ENCODE measurements at regions not wholly inside any gene's neighbourhood (a gene's known extent, or its start where the extent isn't known, plus 50 kb on each side); places are given as distances from the start of the nearest gene placed in this dataset.
"Not testable (repeated sequence)": the region's sequence is repeated elsewhere in the genome, so short reads cannot be mapped to it uniquely, and the experiment has no call there.

- H2BK120ac ChIP-seq (ENCODE audit: low read depth, low read length); H2AK5ac ChIP-seq (ENCODE audit: low read length, severe bottlenecking); H4K91ac ChIP-seq (ENCODE audit: low read length); H3K36me3 ChIP-seq (ENCODE audit: control insufficient read depth in 1 of 2, insufficient read depth in 2 of 2, low read depth in 1 of 2, low read length in 2 of 2); H3K14ac ChIP-seq (ENCODE audit: low read length in 2 of 2); H3K23ac ChIP-seq (ENCODE audit: low read length in 2 of 2); H3K9me3 ChIP-seq (ENCODE audit: control insufficient read depth, low read length); H3K4me3 ChIP-seq (ENCODE audit: insufficient read depth in 1 of 2, low read depth in 1 of 2, low read length in 2 of 2); H2BK12ac ChIP-seq (ENCODE audit: low read length in 2 of 2); H2BK15ac ChIP-seq (ENCODE audit: low read depth, poor library complexity, severe bottlenecking); DNase-seq; H3K4ac ChIP-seq (ENCODE audit: low read depth in 1 of 2, low read length in 2 of 2); H3K9ac ChIP-seq (ENCODE audit: low read length); H3K4me2 ChIP-seq (ENCODE audit: low read length, poor library complexity, severe bottlenecking); H3K18ac ChIP-seq (ENCODE audit: low read depth in 1 of 2, low read length in 2 of 2); H4K8ac ChIP-seq (ENCODE audit: low read length); H2BK5ac ChIP-seq (ENCODE audit: low read depth, low read length, poor library complexity, severe bottlenecking); H3K4me1 ChIP-seq (ENCODE audit: control insufficient read depth, insufficient read depth, low read depth, low read length); H3K27me3 ChIP-seq (ENCODE audit: control insufficient read depth in 1 of 2, insufficient read depth in 1 of 2, low read length in 2 of 2); H2AFZ ChIP-seq (ENCODE audit: low read depth, low read length); H3K27ac ChIP-seq (ENCODE audit: low read length, poor library complexity, severe bottlenecking); H3K79me1 ChIP-seq (replicated peaks; ENCODE audit: low read length, poor library complexity, severe bottlenecking): not testable (repeated sequence)
- WGBS, result 77% methylated on average over 1 of the region's 1 CpG
These were observed 125.7 kb downstream of the CDRT15L2 start for GRCh38 chr17:20705186-20705585.

GRCh38 chr17:20706751-20707373 is 127.3 kb downstream of the CDRT15L2 start:
- no peak overlapping the region for H3K4ac ChIP-seq (ENCODE audit: low read depth in 1 of 2, low read length in 2 of 2)
- no peak overlapping the region for H3K23ac ChIP-seq (ENCODE audit: low read length in 2 of 2)
- H3K9me3 ChIP-seq (ENCODE audit: control insufficient read depth, low read length), result no peaks in the 10 kb centered on the region
- no peak overlapping the region for H2BK120ac ChIP-seq (ENCODE audit: low read depth, low read length)
- H2AFZ ChIP-seq (ENCODE audit: low read depth, low read length), result no peak overlapping the region
- no peak for DNase-seq
- no peak overlapping the region for H2AK5ac ChIP-seq (ENCODE audit: low read length, severe bottlenecking)
- no peak overlapping the region for H3K27ac ChIP-seq (ENCODE audit: low read length, poor library complexity, severe bottlenecking)
- H2BK5ac ChIP-seq (ENCODE audit: low read depth, low read length, poor library complexity, severe bottlenecking), result no peak overlapping the region
- peaks cover 0 to 7% of the 10 kb centered on the region in 2 experiments for H3K27me3 ChIP-seq (ENCODE audit: control insufficient read depth in 1 of 2, insufficient read depth in 1 of 2, low read length in 2 of 2)
- no peak overlapping the region for H4K91ac ChIP-seq (ENCODE audit: low read length)
- H3K14ac ChIP-seq (ENCODE audit: low read length in 2 of 2), result no peak overlapping the region
- no peak overlapping the region for H3K9ac ChIP-seq (ENCODE audit: low read length)
- no peaks in the 10 kb centered on the region for H3K79me1 ChIP-seq (replicated peaks; ENCODE audit: low read length, poor library complexity, severe bottlenecking)
- WGBS, result 82% methylated on average over 16 of the region's 16 CpGs
- no peak overlapping the region for H2BK12ac ChIP-seq (ENCODE audit: low read length in 2 of 2)
- H3K4me2 ChIP-seq (ENCODE audit: low read length, poor library complexity, severe bottlenecking), result no peak overlapping the region
- no peak overlapping the region for H3K18ac ChIP-seq (ENCODE audit: low read depth in 1 of 2, low read length in 2 of 2)
- H4K8ac ChIP-seq (ENCODE audit: low read length), result no peak overlapping the region
- H3K36me3 ChIP-seq (ENCODE audit: control insufficient read depth in 1 of 2, insufficient read depth in 2 of 2, low read depth in 1 of 2, low read length in 2 of 2), result no peaks in the 10 kb centered on the region
- H3K4me3 ChIP-seq (ENCODE audit: insufficient read depth in 1 of 2, low read depth in 1 of 2, low read length in 2 of 2), result no peak overlapping the region
- no peak overlapping the region for H2BK15ac ChIP-seq (ENCODE audit: low read depth, poor library complexity, severe bottlenecking)
- H3K4me1 ChIP-seq (ENCODE audit: control insufficient read depth, insufficient read depth, low read depth, low read length), result no peaks in the 10 kb centered on the region

- not testable (repeated sequence) for H3K9me3 ChIP-seq (ENCODE audit: control insufficient read depth, low read length); H2BK5ac ChIP-seq (ENCODE audit: low read depth, low read length, poor library complexity, severe bottlenecking)
These were observed 129.3 kb downstream of the CDRT15L2 start for GRCh38 chr17:20708821-20709220.

DNA sequence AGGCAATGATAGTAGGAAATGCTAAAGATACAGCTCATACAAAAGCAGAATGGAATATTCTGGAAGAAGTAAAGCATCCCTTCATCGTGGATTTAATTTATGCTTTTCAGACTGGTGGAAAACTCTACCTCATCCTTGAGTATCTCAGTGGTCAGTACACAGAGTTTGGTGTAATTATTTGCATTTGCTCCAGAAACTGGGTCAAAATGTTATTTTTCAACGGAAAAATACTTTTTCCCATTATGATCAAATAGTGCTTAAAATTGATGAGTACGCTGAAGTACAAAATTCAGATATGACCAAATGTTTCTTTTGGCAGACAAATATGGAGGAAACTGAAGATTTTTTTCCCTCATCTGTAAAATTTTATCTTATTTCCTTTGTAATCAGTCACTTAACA is 137.0 kb downstream of the CDRT15L2 start:
- not testable (repeated sequence) for H2BK5ac ChIP-seq (ENCODE audit: low read depth, low read length, poor library complexity, severe bottlenecking); H3K4me1 ChIP-seq (ENCODE audit: control insufficient read depth, insufficient read depth, low read depth, low read length); H3K4me3 ChIP-seq (ENCODE audit: insufficient read depth in 1 of 2, low read depth in 1 of 2, low read length in 2 of 2); H2BK12ac ChIP-seq (ENCODE audit: low read length in 2 of 2); H3K23ac ChIP-seq (ENCODE audit: low read length in 2 of 2); H3K4ac ChIP-seq (ENCODE audit: low read depth in 1 of 2, low read length in 2 of 2); H3K18ac ChIP-seq (ENCODE audit: low read depth in 1 of 2, low read length in 2 of 2); H3K79me1 ChIP-seq (replicated peaks; ENCODE audit: low read length, poor library complexity, severe bottlenecking); H2AK5ac ChIP-seq (ENCODE audit: low read length, severe bottlenecking); H3K36me3 ChIP-seq (ENCODE audit: control insufficient read depth in 1 of 2, insufficient read depth in 2 of 2, low read depth in 1 of 2, low read length in 2 of 2); H3K4me2 ChIP-seq (ENCODE audit: low read length, poor library complexity, severe bottlenecking); H2BK120ac ChIP-seq (ENCODE audit: low read depth, low read length); H3K27me3 ChIP-seq (ENCODE audit: control insufficient read depth in 1 of 2, insufficient read depth in 1 of 2, low read length in 2 of 2); H4K8ac ChIP-seq (ENCODE audit: low read length); H2BK15ac ChIP-seq (ENCODE audit: low read depth, poor library complexity, severe bottlenecking); H2AFZ ChIP-seq (ENCODE audit: low read depth, low read length); H3K9me3 ChIP-seq (ENCODE audit: control insufficient read depth, low read length); H3K14ac ChIP-seq (ENCODE audit: low read length in 2 of 2); DNase-seq; H4K91ac ChIP-seq (ENCODE audit: low read length); H3K9ac ChIP-seq (ENCODE audit: low read length); H3K27ac ChIP-seq (ENCODE audit: low read length, poor library complexity, severe bottlenecking)
- no CpG with 5 or more reads among the region's 3 CpGs for WGBS

More at GRCh38 chr17:20708821-20709220, 129.3 kb downstream of the CDRT15L2 start:
- not testable (repeated sequence) for H3K4ac ChIP-seq (ENCODE audit: low read depth in 1 of 2, low read length in 2 of 2); H4K8ac ChIP-seq (ENCODE audit: low read length); H4K91ac ChIP-seq (ENCODE audit: low read length); DNase-seq; H3K23ac ChIP-seq (ENCODE audit: low read length in 2 of 2); H3K27ac ChIP-seq (ENCODE audit: low read length, poor library complexity, severe bottlenecking); H2AFZ ChIP-seq (ENCODE audit: low read depth, low read length); H3K14ac ChIP-seq (ENCODE audit: low read length in 2 of 2); H2BK120ac ChIP-seq (ENCODE audit: low read depth, low read length); H3K18ac ChIP-seq (ENCODE audit: low read depth in 1 of 2, low read length in 2 of 2); H3K27me3 ChIP-seq (ENCODE audit: control insufficient read depth in 1 of 2, insufficient read depth in 1 of 2, low read length in 2 of 2); H3K36me3 ChIP-seq (ENCODE audit: control insufficient read depth in 1 of 2, insufficient read depth in 2 of 2, low read depth in 1 of 2, low read length in 2 of 2); H2AK5ac ChIP-seq (ENCODE audit: low read length, severe bottlenecking); H3K79me1 ChIP-seq (replicated peaks; ENCODE audit: low read length, poor library complexity, severe bottlenecking); H3K9ac ChIP-seq (ENCODE audit: low read length); H2BK15ac ChIP-seq (ENCODE audit: low read depth, poor library complexity, severe bottlenecking); H2BK12ac ChIP-seq (ENCODE audit: low read length in 2 of 2); H3K4me2 ChIP-seq (ENCODE audit: low read length, poor library complexity, severe bottlenecking); H3K4me3 ChIP-seq (ENCODE audit: insufficient read depth in 1 of 2, low read depth in 1 of 2, low read length in 2 of 2); H3K4me1 ChIP-seq (ENCODE audit: control insufficient read depth, insufficient read depth, low read depth, low read length)
- 90% methylated on average over 8 of the region's 11 CpGs for WGBS
